ENCODE measurements at regions not wholly inside any gene's neighbourhood (a gene's known extent, or its start where the extent isn't known, plus 50 kb on each side); places are given as distances from the start of the nearest gene placed in this dataset.

DNA sequence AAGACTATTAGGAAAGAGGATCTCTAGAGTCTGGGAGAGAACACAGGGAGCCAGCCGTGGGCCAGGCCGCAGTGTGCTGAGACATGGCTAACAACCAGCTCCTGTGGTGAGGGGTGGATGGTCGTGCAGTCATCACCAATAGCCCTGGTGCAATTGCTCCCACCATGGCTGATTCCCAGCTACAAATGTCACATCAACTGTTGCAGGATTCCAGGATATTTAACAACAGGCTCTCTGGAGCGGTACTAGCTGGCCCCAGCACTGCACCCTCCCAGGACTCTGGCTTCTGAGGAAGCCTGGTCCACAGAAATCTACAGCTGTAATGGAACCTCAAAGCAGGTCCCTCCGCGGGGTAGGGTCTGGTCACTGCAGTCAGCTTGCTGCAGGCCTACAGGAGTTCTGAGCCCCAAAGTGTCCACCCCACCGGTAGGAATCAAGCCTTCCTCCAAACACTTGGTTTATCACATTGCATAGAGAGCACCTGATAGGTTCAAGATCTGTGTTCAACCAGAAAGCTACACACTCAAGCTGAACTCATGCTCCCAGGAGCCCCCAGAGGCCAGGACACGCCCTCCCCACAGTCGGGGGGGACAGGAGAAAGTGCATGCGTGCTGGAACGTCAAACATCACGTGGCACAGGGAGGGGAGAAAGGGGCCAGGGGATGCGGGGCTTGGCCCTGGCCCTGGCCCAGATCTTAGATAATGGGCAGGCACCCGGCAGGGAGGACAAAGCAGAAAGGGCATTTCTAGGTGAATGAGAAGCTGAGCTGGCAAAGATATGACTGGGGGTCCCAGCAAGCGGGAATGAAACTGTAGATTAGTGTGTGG lies 609.0 kb downstream of the TBC1D22A start:
- no peak overlapping the region for H3K4me3 ChIP-seq
- H3K27ac ChIP-seq = no peak overlapping the region

DNA sequence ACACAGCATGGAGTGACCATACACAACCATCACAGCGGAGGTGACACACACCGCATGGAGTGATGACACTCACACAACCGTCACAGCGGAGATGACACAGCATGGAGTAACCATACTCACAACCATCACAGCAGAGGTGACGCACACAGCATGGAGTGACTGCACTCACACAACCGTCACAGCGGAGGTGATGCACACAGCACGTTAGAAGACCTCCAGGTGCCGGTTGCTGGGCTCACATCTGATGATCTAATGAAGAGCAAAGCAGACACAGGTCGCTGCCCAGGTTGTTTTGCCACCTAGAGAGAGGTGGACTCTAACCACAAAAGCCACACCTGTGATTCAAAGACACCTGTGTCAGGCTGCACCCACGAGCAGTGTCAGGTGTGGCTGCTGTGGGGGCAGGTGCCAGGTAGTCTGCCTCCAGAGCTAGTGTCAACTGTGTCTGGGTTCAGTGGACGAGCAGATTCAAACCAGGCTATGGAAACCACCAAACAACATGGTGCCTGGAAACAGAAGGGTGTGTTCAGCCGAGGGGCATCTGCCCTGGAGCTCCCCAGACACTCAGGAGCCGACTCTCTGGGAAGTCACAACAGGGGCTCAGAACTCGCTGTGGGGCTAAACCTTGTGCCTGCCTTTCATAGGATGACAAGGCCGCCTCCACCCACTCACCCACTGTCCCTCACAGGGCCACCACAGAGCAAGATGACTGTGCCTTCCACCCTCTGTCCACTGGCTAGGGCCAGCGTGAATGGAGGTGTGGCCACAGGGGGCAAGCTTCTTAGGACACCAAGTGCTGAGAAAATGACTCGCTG lies 608.2 kb downstream of the TBC1D22A start:
- TF ChIP-seq, protein P1, sequence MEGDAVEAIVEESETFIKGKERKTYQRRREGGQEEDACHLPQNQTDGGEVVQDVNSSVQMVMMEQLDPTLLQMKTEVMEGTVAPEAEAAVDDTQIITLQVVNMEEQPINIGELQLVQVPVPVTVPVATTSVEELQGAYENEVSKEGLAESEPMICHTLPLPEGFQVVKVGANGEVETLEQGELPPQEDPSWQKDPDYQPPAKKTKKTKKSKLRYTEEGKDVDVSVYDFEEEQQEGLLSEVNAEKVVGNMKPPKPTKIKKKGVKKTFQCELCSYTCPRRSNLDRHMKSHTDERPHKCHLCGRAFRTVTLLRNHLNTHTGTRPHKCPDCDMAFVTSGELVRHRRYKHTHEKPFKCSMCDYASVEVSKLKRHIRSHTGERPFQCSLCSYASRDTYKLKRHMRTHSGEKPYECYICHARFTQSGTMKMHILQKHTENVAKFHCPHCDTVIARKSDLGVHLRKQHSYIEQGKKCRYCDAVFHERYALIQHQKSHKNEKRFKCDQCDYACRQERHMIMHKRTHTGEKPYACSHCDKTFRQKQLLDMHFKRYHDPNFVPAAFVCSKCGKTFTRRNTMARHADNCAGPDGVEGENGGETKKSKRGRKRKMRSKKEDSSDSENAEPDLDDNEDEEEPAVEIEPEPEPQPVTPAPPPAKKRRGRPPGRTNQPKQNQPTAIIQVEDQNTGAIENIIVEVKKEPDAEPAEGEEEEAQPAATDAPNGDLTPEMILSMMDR (IDR thresholded peaks at IDR 0.05; ENCODE audit: low read depth, low read length) = no peak
- Histone ChIP-seq H3K4me1 (ENCODE audit: low read depth) (no peaks in the 10 kb centered on the region), H3K27ac (no peak overlapping the region), H3K4me3 (no peak overlapping the region), H3K36me3 (no peaks in the 10 kb centered on the region), H3K9me3 (ENCODE audit: low read depth) (peaks cover 2% of the 10 kb centered on the region), H3K27me3 (no peaks in the 10 kb centered on the region)
- DNase-seq (ENCODE audit: low read depth in 1 of 2, low spot score in 1 of 2) = no peak

More for the DNA sequence above, 609.0 kb downstream of the TBC1D22A start:
- H3K27me3 ChIP-seq = no peaks in the 10 kb centered on the region
- TF ChIP-seq, protein P1 (IDR thresholded peaks at IDR 0.05; ENCODE audit: low read depth, low read length) = no peak
- no peaks in the 10 kb centered on the region for H3K36me3 ChIP-seq
- no peaks in the 10 kb centered on the region for H3K4me1 ChIP-seq (ENCODE audit: low read depth)
- peaks cover 2% of the 10 kb centered on the region for H3K9me3 ChIP-seq (ENCODE audit: low read depth)
- DNase-seq (ENCODE audit: low read depth in 1 of 2, low spot score in 1 of 2) = no peak

DNA sequence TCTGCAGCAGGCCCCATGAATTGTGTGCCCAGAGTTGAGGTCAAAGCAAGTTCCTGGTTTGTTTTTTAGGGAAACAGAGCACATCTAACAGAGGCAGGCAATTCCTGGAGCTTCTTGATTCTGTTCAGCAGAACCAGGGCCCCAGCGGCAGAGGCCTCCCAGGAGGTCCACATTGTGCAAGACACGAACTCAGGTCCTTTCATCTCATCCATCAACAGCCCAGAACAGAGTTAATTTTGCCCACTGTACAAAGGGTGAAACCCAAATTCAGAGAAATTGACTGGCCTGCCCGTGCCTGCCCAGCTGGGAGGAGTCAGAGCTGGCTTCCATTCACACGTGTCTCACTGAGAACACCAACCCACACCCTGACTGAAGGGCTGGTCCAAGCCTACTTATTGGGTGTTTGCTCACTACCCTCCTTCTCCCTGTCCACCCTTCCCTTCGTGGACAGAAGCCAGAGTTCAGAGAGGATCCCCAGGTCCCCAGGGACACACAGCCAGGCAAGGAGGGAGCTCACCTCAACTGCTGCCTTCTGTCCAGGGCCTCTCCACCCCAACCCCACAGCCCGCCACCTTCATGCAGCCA lies 607.1 kb downstream of the TBC1D22A start:
- no peak for DNase-seq (ENCODE audit: low read depth in 1 of 2, low spot score in 1 of 2)
- H3K36me3 ChIP-seq = no peaks in the 10 kb centered on the region
- H3K27ac ChIP-seq = no peak overlapping the region
- no peaks in the 10 kb centered on the region for H3K27me3 ChIP-seq
- no peaks in the 10 kb centered on the region for H3K4me1 ChIP-seq (ENCODE audit: low read depth)
- peaks cover 2% of the 10 kb centered on the region for H3K9me3 ChIP-seq (ENCODE audit: low read depth)
- H3K4me3 ChIP-seq = no peak overlapping the region
- TF ChIP-seq, protein P1 (IDR thresholded peaks at IDR 0.05; ENCODE audit: low read depth, low read length) = no peak

DNA sequence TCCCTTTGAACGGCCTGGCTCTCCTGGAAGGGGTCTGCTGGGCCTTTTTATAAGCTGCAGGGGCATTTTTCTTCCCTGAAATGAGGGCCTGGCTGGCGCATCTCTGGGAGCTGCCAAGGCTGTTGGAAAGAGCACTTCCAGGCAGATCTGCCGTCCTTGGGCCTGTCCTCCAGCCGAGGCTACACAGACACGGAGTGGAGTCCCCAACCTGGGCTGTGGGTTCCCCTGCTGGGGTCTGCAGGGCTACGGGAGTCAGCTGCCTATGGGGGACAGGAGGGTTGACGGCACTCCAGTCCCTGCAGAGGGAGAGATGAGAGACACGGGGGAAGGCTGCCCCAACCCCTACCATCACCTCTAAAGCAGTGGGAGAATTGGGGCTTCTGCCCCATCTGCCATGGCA lies 606.6 kb downstream of the TBC1D22A start:
- Histone ChIP-seq H3K27ac (no peak overlapping the region), H3K4me3 (no peak overlapping the region), H3K27me3 (no peaks in the 10 kb centered on the region), H3K4me1 (ENCODE audit: low read depth) (no peaks in the 10 kb centered on the region), H3K36me3 (no peaks in the 10 kb centered on the region), H3K9me3 (ENCODE audit: low read depth) (peaks cover 2% of the 10 kb centered on the region)
- TF ChIP-seq, protein P1 (IDR thresholded peaks at IDR 0.05; ENCODE audit: low read depth, low read length) = no peak
- DNase-seq (ENCODE audit: low read depth in 1 of 2, low spot score in 1 of 2) = no peak

DNA sequence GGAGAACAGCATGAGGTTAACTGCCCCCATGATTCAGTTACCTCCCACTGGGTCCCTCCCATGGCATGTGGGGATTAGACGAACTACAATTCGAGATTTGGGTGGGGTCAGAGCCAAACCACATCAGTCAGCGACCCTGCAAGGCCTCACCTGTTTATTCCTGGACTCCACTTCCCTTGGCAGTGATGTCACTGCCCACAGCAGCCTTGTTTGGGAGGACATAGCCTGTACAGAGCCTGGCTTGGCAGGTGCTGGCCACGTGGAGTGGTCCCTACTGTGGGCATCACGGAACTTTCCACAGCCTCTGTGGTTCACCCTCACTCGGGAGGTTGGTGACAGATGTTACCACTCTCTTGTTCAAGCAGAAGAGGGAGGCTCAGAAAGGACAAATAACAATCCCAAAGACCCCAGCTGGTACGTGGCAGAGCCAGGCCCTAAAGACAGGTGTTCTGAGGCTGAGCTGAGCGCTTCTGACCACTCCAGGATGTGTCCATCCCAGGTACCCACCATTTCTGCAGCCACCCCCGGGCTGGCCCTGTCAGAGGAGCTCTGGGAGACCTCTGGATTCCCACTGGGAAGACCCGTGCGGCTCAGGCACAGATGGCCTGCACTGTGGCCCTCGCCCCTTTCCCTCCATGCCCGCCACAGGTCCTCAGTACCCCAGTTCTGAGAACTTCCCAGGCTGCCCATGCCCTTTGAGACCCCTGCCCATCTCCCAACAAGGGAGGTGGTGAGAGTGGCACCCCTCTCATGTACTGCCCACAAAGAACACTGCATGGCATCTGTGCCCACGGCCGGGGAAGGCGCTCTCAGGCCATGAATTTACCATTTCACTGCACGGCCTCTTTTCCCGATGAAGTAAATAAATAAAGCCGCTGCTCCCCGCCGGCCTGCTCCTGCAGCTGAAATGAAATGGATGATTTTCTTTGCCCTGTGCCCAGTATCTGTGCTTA lies 605.8 kb downstream of the TBC1D22A start:
- Histone ChIP-seq H3K27me3 (no peaks in the 10 kb centered on the region), H3K4me3 (no peak overlapping the region), H3K36me3 (no peaks in the 10 kb centered on the region), H3K9me3 (ENCODE audit: low read depth) (peaks cover 2% of the 10 kb centered on the region), H3K4me1 (ENCODE audit: low read depth) (no peaks in the 10 kb centered on the region), H3K27ac (no peak overlapping the region)
- no peak for DNase-seq (ENCODE audit: low read depth in 1 of 2, low spot score in 1 of 2)
- TF ChIP-seq, protein P1 (IDR thresholded peaks at IDR 0.05; ENCODE audit: low read depth, low read length) = no peak
